Calu3 (cell line): ENCODE measurements at regions not wholly inside any gene's neighbourhood (a gene's known extent, or its start where the extent isn't known, plus 50 kb on each side); places are given as distances from the start of the nearest gene placed in this dataset.
A peak's percentile ranks its signal among the peaks of the same experiment; 100 is the strongest.

Experiments used
- BruUV-seq: library from RNA; stranded (reverse); fragments of 400-500 nt; replicated peaks from 2 replicates; lab custom pipeline; 2021; lab: Mats Ljungman, UMichigan
- CTCF ChIA-PET: fragments of 300-600 bp; sonication (Branson Sonifier 250); formaldehyde crosslinking; loops from one replicate; lab custom pipeline; 2022; ENCODE audit warnings: antibody characterized with exemption; lab: Charles Lee
- DNase-seq: peaks from one replicate; pipeline ENCODE4 v3.0.0; 2022
- H3K27ac Mint-ChIP-seq: one replicate; pipeline ENCODE4 v1.8.0; 2022; ENCODE audit warnings: mixed read lengths; ENCODE audit not compliant: unreplicated experiment
- H3K27me3 Mint-ChIP-seq: one replicate; pipeline ENCODE4 v1.8.0; 2022; ENCODE audit warnings: mixed read lengths; ENCODE audit not compliant: unreplicated experiment
- H3K36me3 Mint-ChIP-seq: one replicate; pipeline ENCODE4 v1.8.0; 2022; ENCODE audit warnings: mild to moderate bottlenecking, moderate library complexity, mixed read lengths; ENCODE audit not compliant: insufficient read depth, unreplicated experiment
- H3K4me1 Mint-ChIP-seq: one replicate; pipeline ENCODE4 v1.8.0; 2022; ENCODE audit warnings: mild to moderate bottlenecking, low read depth, mixed read lengths; ENCODE audit not compliant: unreplicated experiment
- H3K4me3 Mint-ChIP-seq: one replicate; pipeline ENCODE4 v1.8.0; 2022; ENCODE audit warnings: mild to moderate bottlenecking, low read depth, moderate library complexity, mixed read lengths; ENCODE audit not compliant: unreplicated experiment
- H3K9me3 Mint-ChIP-seq: one replicate; pipeline ENCODE4 v1.8.0; 2022; ENCODE audit warnings: low read depth, mixed read lengths; ENCODE audit not compliant: unreplicated experiment
- CTCF ChIP-seq: fragments of 200-600 bp; IDR thresholded peaks from one replicate; pipeline ENCODE4 v1.8.0; 2022; ENCODE audit warnings: antibody characterized with exemption; ENCODE audit not compliant: unreplicated experiment
- intact Hi-C: fragments of 100-400 bp; cut with micrococcal nuclease; formaldehyde crosslinking; loops from one replicate; pipeline ENCODE4 v1.10.0; 2022; ENCODE audit not compliant: unreplicated experiment

GRCh38 chr13:63408331-63409189 lies 1992.9 kb upstream of the PCDH20 start:
- BruUV-seq, result no TSS peak
- Mint-ChIP-seq H3K4me3 (no peak overlapping the region), H3K36me3 (no peaks in the 10 kb centered on the region), H3K4me1 (no peaks in the 10 kb centered on the region), H3K27ac (no peak overlapping the region), H3K9me3 (no peaks in the 10 kb centered on the region), H3K27me3 (no peaks in the 10 kb centered on the region)
- CTCF ChIA-PET, result no interaction called here
- intact Hi-C loops, result no loop called here
- no peak for TF ChIP-seq CTCF
- DNase-seq, result no peak

- CTCF ChIA-PET, result no interaction called here
- H3K4me3 Mint-ChIP-seq, result no peak overlapping the region
- H3K4me1 Mint-ChIP-seq, result no peaks in the 10 kb centered on the region
- no peak for TF ChIP-seq CTCF
- H3K9me3 Mint-ChIP-seq, result peaks cover 3% of the 10 kb centered on the region
- H3K27me3 Mint-ChIP-seq, result no peaks in the 10 kb centered on the region
- no TSS peak for BruUV-seq
- intact Hi-C loops, result no loop called here
- H3K36me3 Mint-ChIP-seq, result no peaks in the 10 kb centered on the region
- H3K27ac Mint-ChIP-seq, result no peak overlapping the region
- DNase-seq, result no peak
These were observed 1988.1 kb upstream of the PCDH20 start for GRCh38 chr13:63403733-63404132.

- no peak overlapping the region for H3K27ac Mint-ChIP-seq
- H3K4me3 Mint-ChIP-seq, result no peak overlapping the region
- no peaks in the 10 kb centered on the region for H3K36me3 Mint-ChIP-seq
- TF ChIP-seq CTCF, result no peak
- intact Hi-C loops, result no loop called here
- CTCF ChIA-PET, result no interaction called here
- no TSS peak for BruUV-seq
- no peaks in the 10 kb centered on the region for H3K9me3 Mint-ChIP-seq
- no peaks in the 10 kb centered on the region for H3K4me1 Mint-ChIP-seq
- DNase-seq, result no peak
- no peaks in the 10 kb centered on the region for H3K27me3 Mint-ChIP-seq
These were observed 1981.1 kb upstream of the PCDH20 start for GRCh38 chr13:63396746-63397145.

GRCh38 chr13:63393112-63393511 lies 1977.5 kb upstream of the PCDH20 start:
- no peaks in the 10 kb centered on the region for H3K4me1 Mint-ChIP-seq
- DNase-seq, result peak; percentile 0
- TF ChIP-seq CTCF, result no peak
- CTCF ChIA-PET, result no interaction called here
- no peak overlapping the region for H3K27ac Mint-ChIP-seq
- intact Hi-C loops, result no loop called here
- BruUV-seq, result no TSS peak
- H3K9me3 Mint-ChIP-seq, result peaks cover 2% of the 10 kb centered on the region
- H3K4me3 Mint-ChIP-seq, result no peak overlapping the region
- no peaks in the 10 kb centered on the region for H3K27me3 Mint-ChIP-seq
- no peaks in the 10 kb centered on the region for H3K36me3 Mint-ChIP-seq
